Endothelial cell of umbilical vein (primary cell): ENCODE measurements at regions not wholly inside any gene's neighbourhood (a gene's known extent, or its start where the extent isn't known, plus 50 kb on each side); places are given as distances from the start of the nearest gene placed in this dataset.

ENCODE experiments used
- BruUV-seq: library from RNA; stranded (reverse); fragments of 400-500 nt; replicated peaks from 2 replicates; lab custom pipeline; 2021; lab: Mats Ljungman, UMichigan
- CTCF ChIA-PET: fragments of 300-600, 350-600 bp; sonication (Branson Sonifier 250); formaldehyde crosslinking; loops from one replicate; lab custom pipeline; 2021; ENCODE audit warnings: antibody characterized with exemption, inconsistent platforms; lab: Charles Lee
- POLR2A ChIA-PET: fragments of 300-600, 350-600 bp; sonication (Branson Sonifier 250); formaldehyde crosslinking; loops from one replicate; lab custom pipeline; 2021; ENCODE audit warnings: antibody characterized with exemption, inconsistent platforms; lab: Charles Lee
- DNase-seq: peaks from one replicate; pipeline ENCODE4 v3.0.0-alpha.2; 2011; ENCODE audit warnings: low read depth, low spot score
- FAIRE-seq: peaks from 2 replicates; lab custom pipeline; 2011; peaks lifted over from hg19 to GRCh38; lab: Jason Lieb, UNC
- H2AFZ ChIP-seq: 2 replicates; pipeline ENCODE4 v1.6.0; 2012; ENCODE audit warnings: low read depth, low read length, control low read depth, inconsistent platforms
- H3K27ac ChIP-seq: 2 replicates; pipeline ENCODE4 v1.5.1; 2011; ENCODE audit warnings: low read depth, mild to moderate bottlenecking, control low read depth, low read length, moderate library complexity; ENCODE audit not compliant: insufficient read depth
- H3K27me3 ChIP-seq, 2 experiments: 2 replicates each; pipeline versions ENCODE4 v1.6.0 to v1.6.1; 2011; ENCODE audit warnings: low read length in 2 of 2, mixed read lengths in 1 of 2; ENCODE audit not compliant: control insufficient read depth in 2 of 2, insufficient read depth in 2 of 2
- H3K36me3 ChIP-seq, 2 experiments: 2 replicates in 1 of 2; 3 replicates in 1 of 2; pipeline ENCODE4 v1.5.1; 2011; ENCODE audit warnings: low read length in 2 of 2, mild to moderate bottlenecking in 1 of 2, moderate library complexity in 1 of 2; ENCODE audit not compliant: control insufficient read depth in 2 of 2, insufficient read depth in 2 of 2; ENCODE audit errors: extremely low read depth in 1 of 2
- H3K4me1 ChIP-seq: 3 replicates; pipeline ENCODE4 v1.5.1; 2011; ENCODE audit warnings: mild to moderate bottlenecking, low read length; ENCODE audit not compliant: control insufficient read depth, insufficient read depth; ENCODE audit errors: extremely low read depth
- H3K4me2 ChIP-seq: 2 replicates; pipeline ENCODE4 v1.6.1; 2011; ENCODE audit warnings: low read length, control low read depth, mixed read lengths; ENCODE audit not compliant: insufficient read depth
- H3K4me3 ChIP-seq, 3 experiments: fragments of 200-600 bp in 1 of 3; sonication (generic), shearing (Covaris generic) in 1 of 3; replicated peaks in 1 of 3; 2 replicates each; pipeline ENCODE4 v1.5.1; 2011 to 2016; ENCODE audit warnings: control low read depth in 3 of 3, low read length in 3 of 3, mild to moderate bottlenecking in 2 of 3, inconsistent platforms in 1 of 3, low read depth in 1 of 3, moderate library complexity in 1 of 3; ENCODE audit not compliant: insufficient read depth in 1 of 3
- H3K79me2 ChIP-seq: 2 replicates; pipeline ENCODE4 v1.6.0; 2012; ENCODE audit warnings: low read length, inconsistent platforms; ENCODE audit not compliant: control insufficient read depth, insufficient read depth
- H3K9ac ChIP-seq: replicated peaks from 2 replicates; pipeline ENCODE3; 2011; ENCODE audit warnings: low read length, control low read depth; ENCODE audit not compliant: insufficient read depth; ENCODE audit errors: extremely low read depth
- H3K9me1 ChIP-seq: replicated peaks from 3 replicates; pipeline ENCODE4 v1.6.0; 2011; ENCODE audit warnings: mild to moderate bottlenecking, low read length; ENCODE audit not compliant: control insufficient read depth, insufficient read depth; ENCODE audit errors: extremely low read depth
- H3K9me3 ChIP-seq: replicated peaks from 2 replicates; pipeline ENCODE4 v1.5.1; 2012; ENCODE audit warnings: low read length, inconsistent platforms; ENCODE audit not compliant: control insufficient read depth, insufficient read depth
- H4K20me1 ChIP-seq: replicated peaks from 2 replicates; pipeline ENCODE3; 2011; ENCODE audit warnings: mild to moderate bottlenecking, low read length; ENCODE audit not compliant: control insufficient read depth, insufficient read depth; ENCODE audit errors: extremely low read depth
- EZH2 ChIP-seq: IDR thresholded peaks from 2 replicates; pipeline ENCODE4 v1.6.1; 2012; ENCODE audit warnings: borderline replicate concordance, low read depth, mild to moderate bottlenecking, moderate library complexity, low read length, inconsistent platforms; ENCODE audit not compliant: severe bottlenecking
- FOS ChIP-seq: IDR thresholded peaks from 2 replicates; pipeline ENCODE4 v1.6.1; 2011; ENCODE audit warnings: mild to moderate bottlenecking, low read length, moderate library complexity, borderline replicate concordance; ENCODE audit not compliant: insufficient read depth
- GATA2 ChIP-seq: IDR thresholded peaks from 2 replicates; pipeline ENCODE4 v1.7.0; 2011; ENCODE audit warnings: low read depth, mild to moderate bottlenecking, moderate library complexity, mixed read lengths, low read length; ENCODE audit not compliant: insufficient read length, insufficient read depth
- JUN ChIP-seq: IDR thresholded peaks from 2 replicates; pipeline ENCODE4 v1.6.1; 2011; ENCODE audit warnings: borderline replicate concordance, low read depth; ENCODE audit not compliant: insufficient read length, insufficient read depth
- MYC ChIP-seq: IDR thresholded peaks from one replicate; pipeline ENCODE4 v1.6.1; 2011; ENCODE audit warnings: mild to moderate bottlenecking, low read depth, low read length
- POLR2A ChIP-seq: IDR thresholded peaks from 2 replicates; pipeline ENCODE4 v1.6.1; 2012; ENCODE audit warnings: low read depth, mild to moderate bottlenecking, control low read depth, low read length
- POLR2AphosphoS5 ChIP-seq: IDR thresholded peaks from 2 replicates; pipeline ENCODE4 v1.6.1; 2012; ENCODE audit warnings: low read depth, mild to moderate bottlenecking, control low read depth, low read length, moderate library complexity; ENCODE audit not compliant: insufficient read depth
- dilution Hi-C: fragments of 300-500 bp; cut with MboI; formaldehyde crosslinking; loops from one replicate; pipeline ENCODE4 v1.15.0; 2019; ENCODE audit warnings: low sequenced_read_pairs; ENCODE audit not compliant: extremely low pct_ligation_motif_present
- intact Hi-C: fragments of 100-400 bp; cut with micrococcal nuclease; formaldehyde crosslinking; loops from one replicate; pipeline ENCODE4 v1.10.0; 2022
- TF ChIP-seq, protein P1 (sequence below): IDR thresholded peaks from 2 replicates; pipeline ENCODE4 v1.6.1; 2011; ENCODE audit not compliant: insufficient read depth, insufficient read length
- TF ChIP-seq, protein P2 (sequence below), 2 donors: IDR thresholded peaks; 1 replicate in 1 of 2; 2 replicates in 1 of 2; pipeline ENCODE4 v1.5.1; 2011; ENCODE audit warnings: low read length in 2 of 2, mild to moderate bottlenecking in 2 of 2, moderate library complexity in 2 of 2, control low read depth in 1 of 2, inconsistent platforms in 1 of 2, low read depth in 1 of 2; ENCODE audit not compliant: insufficient read depth in 1 of 2; ENCODE audit errors: extremely low read depth in 1 of 2

DNA sequence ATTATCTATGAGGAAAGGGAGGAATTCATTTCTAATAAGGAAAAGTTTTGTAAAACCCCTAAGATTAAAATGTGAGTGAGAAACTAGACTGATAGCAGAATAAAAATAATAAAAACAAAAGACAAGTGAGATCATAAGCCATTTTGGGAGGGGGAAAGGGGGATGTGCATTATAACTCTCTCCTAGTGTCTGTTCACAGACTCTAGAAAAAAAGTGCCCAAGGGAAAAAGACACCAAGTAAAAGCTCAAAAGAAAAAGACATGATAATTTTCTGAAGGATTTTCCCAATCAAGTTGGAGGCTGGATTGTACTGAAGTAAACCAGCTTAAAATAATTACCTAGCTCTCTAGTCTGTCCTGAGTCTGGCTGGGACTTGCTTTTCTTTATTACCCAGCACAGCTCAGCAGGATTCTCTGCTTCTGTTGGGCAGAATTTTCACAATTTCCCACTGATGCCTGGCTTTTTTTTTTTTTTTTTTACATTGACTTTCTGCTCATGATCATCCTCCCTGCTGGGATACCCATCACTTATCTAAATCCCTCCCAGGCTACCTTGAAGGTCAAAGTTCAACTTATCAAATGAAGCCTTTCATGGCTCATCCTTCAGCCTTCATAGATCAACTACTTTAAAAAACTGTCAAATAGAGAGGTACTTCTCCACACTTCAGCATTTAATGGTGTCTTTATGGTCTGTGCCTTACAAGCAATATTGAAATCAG is 124.2 kb upstream of the KCNJ16 start:
- Histone ChIP-seq H3K4me3 (no peak overlapping the region), H3K9me1 (no peaks in the 10 kb centered on the region), H3K9me3 (no peaks in the 10 kb centered on the region), H3K4me2 (no peak overlapping the region), H4K20me1 (no peaks in the 10 kb centered on the region), H3K9ac (no peak overlapping the region), H2AFZ (no peak overlapping the region), H3K4me1 (peaks cover 2% of the 10 kb centered on the region), H3K27me3 (no peaks in the 10 kb centered on the region), H3K79me2 (no peaks in the 10 kb centered on the region), H3K27ac (no peak overlapping the region), H3K36me3 (no peaks in the 10 kb centered on the region)
- POLR2A ChIA-PET = no interaction called here
- BruUV-seq = no TSS peak
- dilution Hi-C loops (no loop called here), intact Hi-C loops (no loop called here)
- TF ChIP-seq POLR2AphosphoS5 (no peak), EZH2 (no peak), POLR2A (no peak), FOS (no peak), GATA2 (no peak), JUN (no peak), MYC (no peak)
- TF ChIP-seq, protein P1, sequence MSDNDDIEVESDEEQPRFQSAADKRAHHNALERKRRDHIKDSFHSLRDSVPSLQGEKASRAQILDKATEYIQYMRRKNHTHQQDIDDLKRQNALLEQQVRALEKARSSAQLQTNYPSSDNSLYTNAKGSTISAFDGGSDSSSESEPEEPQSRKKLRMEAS = no peak
- TF ChIP-seq, protein P2, sequence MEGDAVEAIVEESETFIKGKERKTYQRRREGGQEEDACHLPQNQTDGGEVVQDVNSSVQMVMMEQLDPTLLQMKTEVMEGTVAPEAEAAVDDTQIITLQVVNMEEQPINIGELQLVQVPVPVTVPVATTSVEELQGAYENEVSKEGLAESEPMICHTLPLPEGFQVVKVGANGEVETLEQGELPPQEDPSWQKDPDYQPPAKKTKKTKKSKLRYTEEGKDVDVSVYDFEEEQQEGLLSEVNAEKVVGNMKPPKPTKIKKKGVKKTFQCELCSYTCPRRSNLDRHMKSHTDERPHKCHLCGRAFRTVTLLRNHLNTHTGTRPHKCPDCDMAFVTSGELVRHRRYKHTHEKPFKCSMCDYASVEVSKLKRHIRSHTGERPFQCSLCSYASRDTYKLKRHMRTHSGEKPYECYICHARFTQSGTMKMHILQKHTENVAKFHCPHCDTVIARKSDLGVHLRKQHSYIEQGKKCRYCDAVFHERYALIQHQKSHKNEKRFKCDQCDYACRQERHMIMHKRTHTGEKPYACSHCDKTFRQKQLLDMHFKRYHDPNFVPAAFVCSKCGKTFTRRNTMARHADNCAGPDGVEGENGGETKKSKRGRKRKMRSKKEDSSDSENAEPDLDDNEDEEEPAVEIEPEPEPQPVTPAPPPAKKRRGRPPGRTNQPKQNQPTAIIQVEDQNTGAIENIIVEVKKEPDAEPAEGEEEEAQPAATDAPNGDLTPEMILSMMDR (IDR thresholded peaks at IDR 0.05; ENCODE audit: extremely low read depth in 1 of 2, insufficient read depth in 1 of 2, low read depth in 1 of 2, low read length in 2 of 2) = no peak
- no peak for DNase-seq
- CTCF ChIA-PET = no interaction called here
- FAIRE-seq = no peak
